DOHH2 (cell line): ENCODE measurements at regions not wholly inside any gene's neighbourhood (a gene's known extent, or its start where the extent isn't known, plus 50 kb on each side); places are given as distances from the start of the nearest gene placed in this dataset.

Experiments used
- H3F3A ChIP-seq: fragments of 200-600 bp; sonication (generic), shearing (Covaris generic); 2 replicates; pipeline ENCODE4 v1.6.0; 2016; ENCODE audit warnings: antibody characterized with exemption, mild to moderate bottlenecking; ENCODE audit not compliant: control insufficient read depth, insufficient read depth
- H3K27ac ChIP-seq: fragments of 200-600 bp; sonication (generic); 2 replicates; pipeline ENCODE4 v1.5.1; 2014; ENCODE audit warnings: low read depth, mild to moderate bottlenecking, low read length, moderate library complexity
- H3K27me3 ChIP-seq: fragments of 200-600 bp; sonication (generic); 2 replicates; pipeline ENCODE4 v1.6.1; 2014; ENCODE audit warnings: mild to moderate bottlenecking, low read length, mixed read lengths; ENCODE audit not compliant: control insufficient read depth
- H3K36me3 ChIP-seq: fragments of 200-600 bp; sonication (generic); 2 replicates; pipeline ENCODE4 v1.6.1; 2014; ENCODE audit warnings: mild to moderate bottlenecking, low read length, moderate library complexity, mixed read lengths; ENCODE audit not compliant: control insufficient read depth
- H3K4me1 ChIP-seq: fragments of 200-600 bp; sonication (generic); 2 replicates; pipeline ENCODE4 v1.6.1; 2014; ENCODE audit warnings: mild to moderate bottlenecking, low read length, mixed read lengths; ENCODE audit not compliant: control insufficient read depth
- H3K4me2 ChIP-seq: fragments of 200-600 bp; sonication (generic); 2 replicates; pipeline ENCODE4 v1.6.0; 2014; ENCODE audit warnings: mild to moderate bottlenecking, low read length, moderate library complexity
- H3K4me3 ChIP-seq: fragments of 200-600 bp; sonication (generic); 2 replicates; pipeline ENCODE4 v1.5.1; 2014; ENCODE audit warnings: mild to moderate bottlenecking, low read length, mixed read lengths
- H3K79me2 ChIP-seq: fragments of 200-600 bp; sonication (generic); 2 replicates; pipeline ENCODE4 v1.6.1; 2014; ENCODE audit warnings: mild to moderate bottlenecking, low read length, mixed read lengths; ENCODE audit not compliant: control insufficient read depth
- H3K9me2 ChIP-seq: fragments of 200-600 bp; sonication (generic); replicated peaks from 2 replicates; pipeline ENCODE4 v1.6.1; 2014; ENCODE audit warnings: mild to moderate bottlenecking, low read length, mixed read lengths; ENCODE audit not compliant: control insufficient read depth
- H3K9me3 ChIP-seq: fragments of 200-600 bp; sonication (generic); 2 replicates; pipeline ENCODE4 v1.6.1; 2014; ENCODE audit warnings: antibody characterized with exemption, low read length, mixed read lengths; ENCODE audit not compliant: control insufficient read depth, insufficient read depth
- H4K20me1 ChIP-seq: fragments of 200-600 bp; sonication (generic); 2 replicates; pipeline ENCODE4 v1.6.0; 2014; ENCODE audit warnings: low read depth, mild to moderate bottlenecking, antibody characterized with exemption, low read length, moderate library complexity; ENCODE audit not compliant: control insufficient read depth, insufficient read depth
- EZH2phosphoT487 ChIP-seq: fragments of 200-600 bp; sonication (generic); IDR thresholded peaks from 2 replicates; pipeline ENCODE4 v1.6.1; 2017; ENCODE audit warnings: borderline replicate concordance, mild to moderate bottlenecking, antibody characterized with exemption, low read length, moderate library complexity, mixed read lengths
- TF ChIP-seq, protein P1 (sequence below): fragments of 200-600 bp; sonication (generic); IDR thresholded peaks from one replicate; pipeline ENCODE4 v1.5.1; 2014; ENCODE audit warnings: antibody characterized with exemption, mild to moderate bottlenecking, low read depth, low read length; ENCODE audit not compliant: poor library complexity, severe bottlenecking

GRCh38 chr18:71045331-71046065 is 756.7 kb downstream of the SOCS6 start:
- H4K20me1 ChIP-seq, result no peaks in the 10 kb centered on the region
- no peak overlapping the region for H3K4me3 ChIP-seq
- H3K4me1 ChIP-seq, result no peaks in the 10 kb centered on the region
- H3K27me3 ChIP-seq, result no peaks in the 10 kb centered on the region
- H3K9me2 ChIP-seq, result no peaks in the 10 kb centered on the region
- no peaks in the 10 kb centered on the region for H3F3A ChIP-seq
- H3K4me2 ChIP-seq, result no peak overlapping the region
- H3K27ac ChIP-seq, result no peak overlapping the region
- H3K9me3 ChIP-seq, result no peaks in the 10 kb centered on the region
- H3K79me2 ChIP-seq, result no peaks in the 10 kb centered on the region
- no peaks in the 10 kb centered on the region for H3K36me3 ChIP-seq
- TF ChIP-seq, protein P1, sequence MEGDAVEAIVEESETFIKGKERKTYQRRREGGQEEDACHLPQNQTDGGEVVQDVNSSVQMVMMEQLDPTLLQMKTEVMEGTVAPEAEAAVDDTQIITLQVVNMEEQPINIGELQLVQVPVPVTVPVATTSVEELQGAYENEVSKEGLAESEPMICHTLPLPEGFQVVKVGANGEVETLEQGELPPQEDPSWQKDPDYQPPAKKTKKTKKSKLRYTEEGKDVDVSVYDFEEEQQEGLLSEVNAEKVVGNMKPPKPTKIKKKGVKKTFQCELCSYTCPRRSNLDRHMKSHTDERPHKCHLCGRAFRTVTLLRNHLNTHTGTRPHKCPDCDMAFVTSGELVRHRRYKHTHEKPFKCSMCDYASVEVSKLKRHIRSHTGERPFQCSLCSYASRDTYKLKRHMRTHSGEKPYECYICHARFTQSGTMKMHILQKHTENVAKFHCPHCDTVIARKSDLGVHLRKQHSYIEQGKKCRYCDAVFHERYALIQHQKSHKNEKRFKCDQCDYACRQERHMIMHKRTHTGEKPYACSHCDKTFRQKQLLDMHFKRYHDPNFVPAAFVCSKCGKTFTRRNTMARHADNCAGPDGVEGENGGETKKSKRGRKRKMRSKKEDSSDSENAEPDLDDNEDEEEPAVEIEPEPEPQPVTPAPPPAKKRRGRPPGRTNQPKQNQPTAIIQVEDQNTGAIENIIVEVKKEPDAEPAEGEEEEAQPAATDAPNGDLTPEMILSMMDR, result no peak
- no peak for TF ChIP-seq EZH2phosphoT487

GRCh38 chr18:71040161-71040560 is 751.3 kb downstream of the SOCS6 start:
- Histone ChIP-seq H3K36me3 (no peaks in the 10 kb centered on the region), H3K27ac (no peak overlapping the region), H3K79me2 (no peaks in the 10 kb centered on the region), H3K4me1 (no peaks in the 10 kb centered on the region), H3K9me2 (no peaks in the 10 kb centered on the region), H4K20me1 (no peaks in the 10 kb centered on the region), H3F3A (no peaks in the 10 kb centered on the region), H3K4me2 (no peak overlapping the region), H3K9me3 (no peaks in the 10 kb centered on the region), H3K4me3 (no peak overlapping the region), H3K27me3 (no peaks in the 10 kb centered on the region)
- TF ChIP-seq, protein P1, result no peak
- no peak for TF ChIP-seq EZH2phosphoT487

DNA sequence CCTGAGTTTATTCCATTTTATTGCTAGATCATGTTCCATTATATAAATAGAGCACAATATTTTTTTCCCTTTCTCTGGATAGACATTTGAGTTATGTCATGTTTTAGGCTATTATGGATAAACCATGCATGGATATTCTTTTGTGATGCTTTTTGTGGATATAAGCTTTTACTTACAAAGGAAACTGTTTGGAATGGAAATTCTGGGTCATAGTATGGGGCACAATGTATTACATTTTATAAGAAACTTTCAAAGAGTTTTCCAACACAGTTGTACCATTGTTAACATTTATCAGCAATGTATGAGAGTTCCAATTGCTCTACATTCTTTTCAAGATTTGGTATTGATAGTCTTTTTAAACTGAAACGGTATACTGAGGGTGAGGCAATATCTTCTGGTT is 749.4 kb downstream of the SOCS6 start:
- H3K79me2 ChIP-seq, result no peaks in the 10 kb centered on the region
- no peaks in the 10 kb centered on the region for H4K20me1 ChIP-seq
- no peak overlapping the region for H3K27ac ChIP-seq
- H3K4me1 ChIP-seq, result no peaks in the 10 kb centered on the region
- H3K9me3 ChIP-seq, result no peaks in the 10 kb centered on the region
- no peaks in the 10 kb centered on the region for H3K27me3 ChIP-seq
- TF ChIP-seq EZH2phosphoT487, result no peak
- TF ChIP-seq, protein P1, result no peak
- H3K9me2 ChIP-seq, result no peaks in the 10 kb centered on the region
- no peaks in the 10 kb centered on the region for H3K36me3 ChIP-seq
- H3K4me3 ChIP-seq, result no peak overlapping the region
- no peak overlapping the region for H3K4me2 ChIP-seq
- H3F3A ChIP-seq, result no peaks in the 10 kb centered on the region
